NCI-H1694 treated with DMSO at 0.1 percent for 48 hours (cell line): ENCODE measurements at regions not wholly inside any gene's neighbourhood (a gene's known extent, or its start where the extent isn't known, plus 50 kb on each side); places are given as distances from the start of the nearest gene placed in this dataset.
"Not testable (repeated sequence)": the region's sequence is repeated elsewhere in the genome, so short reads cannot be mapped to it uniquely, and the experiment has no call there.

Source experiments
- DNase-seq: peaks from one replicate; lab custom pipeline; 2025; lab: John Stamatoyannopoulos, UW

GRCh38 chr1:206256935-206257334, 53.6 kb downstream of the SRGAP2 start:
- DNase-seq: not testable (repeated sequence)

GRCh38 chr1:206261473-206261872, 58.1 kb downstream of the SRGAP2 start:
- DNase-seq: not testable (repeated sequence)

GRCh38 chr1:206262424-206262823, 59.1 kb downstream of the SRGAP2 start:
- DNase-seq: not testable (repeated sequence)

GRCh38 chr1:206264916-206265315, 61.6 kb downstream of the SRGAP2 start:
- DNase-seq: not testable (repeated sequence)

- DNase-seq: not testable (repeated sequence)
Measured at GRCh38 chr1:206271153-206271552, 67.8 kb downstream of the SRGAP2 start.

- not testable (repeated sequence) for DNase-seq
Measured at GRCh38 chr1:206273104-206273503, 69.8 kb downstream of the SRGAP2 start.

GRCh38 chr1:206276143-206276542, 72.8 kb downstream of the SRGAP2 start:
- not testable (repeated sequence) for DNase-seq

- not testable (repeated sequence) for DNase-seq
Measured at GRCh38 chr1:206278683-206279082, 75.3 kb downstream of the SRGAP2 start.

- DNase-seq: not testable (repeated sequence)
Measured at GRCh38 chr1:206280683-206281082, 77.3 kb downstream of the SRGAP2 start.

- DNase-seq: not testable (repeated sequence)
Measured at GRCh38 chr1:206281912-206282654, 78.7 kb downstream of the SRGAP2 start.

GRCh38 chr1:206285024-206285960, 82.0 kb downstream of the SRGAP2 start:
- not testable (repeated sequence) for DNase-seq

GRCh38 chr1:206287759-206288158, 84.4 kb downstream of the SRGAP2 start:
- DNase-seq: not testable (repeated sequence)

GRCh38 chr1:206288453-206288852, 85.1 kb downstream of the SRGAP2 start:
- DNase-seq: not testable (repeated sequence)

GRCh38 chr1:206297145-206298031, 94.0 kb downstream of the SRGAP2 start:
- not testable (repeated sequence) for DNase-seq

- not testable (repeated sequence) for DNase-seq
Measured at GRCh38 chr1:206298032-206298392, 94.7 kb downstream of the SRGAP2 start.

GRCh38 chr1:206299181-206299791, 95.9 kb downstream of the SRGAP2 start:
- not testable (repeated sequence) for DNase-seq

GRCh38 chr1:206299942-206300341, 96.6 kb downstream of the SRGAP2 start:
- not testable (repeated sequence) for DNase-seq

- not testable (repeated sequence) for DNase-seq
Measured at GRCh38 chr1:206302056-206302455, 98.7 kb downstream of the SRGAP2 start.

GRCh38 chr1:206307442-206307841, 104.1 kb downstream of the SRGAP2 start:
- DNase-seq: not testable (repeated sequence)

- DNase-seq: not testable (repeated sequence)
Measured at GRCh38 chr1:206310948-206311347, 107.6 kb downstream of the SRGAP2 start.

GRCh38 chr1:206311611-206312273, 108.4 kb downstream of the SRGAP2 start:
- peak; percentile 36 for DNase-seq
